HFFc6 (cell line): ENCODE measurements at regions not wholly inside any gene's neighbourhood (a gene's known extent, or its start where the extent isn't known, plus 50 kb on each side); places are given as distances from the start of the nearest gene placed in this dataset.

Experiments
- DNase-seq: peaks from one replicate; pipeline ENCODE4 v3.0.0-alpha.2; 2018
- H3K27ac Mint-ChIP-seq: 2 replicates; pipeline ENCODE4 v1.8.0; 2020; ENCODE audit warnings: mild to moderate bottlenecking, mixed read lengths
- H3K27me3 Mint-ChIP-seq: 2 replicates; pipeline ENCODE4 v1.8.0; 2021; ENCODE audit warnings: mild to moderate bottlenecking, moderate library complexity, mixed read lengths; ENCODE audit not compliant: insufficient read depth
- H3K36me3 Mint-ChIP-seq: 2 replicates; pipeline ENCODE4 v1.8.0; 2021; ENCODE audit warnings: low read depth, mixed read lengths
- H3K4me1 Mint-ChIP-seq: 2 replicates; pipeline ENCODE4 v1.8.0; 2020; ENCODE audit warnings: low read depth, mixed read lengths
- H3K4me3 Mint-ChIP-seq: 2 replicates; pipeline ENCODE4 v1.8.0; 2020; ENCODE audit warnings: mild to moderate bottlenecking, moderate library complexity, mixed read lengths
- H3K9me3 Mint-ChIP-seq: 2 replicates; pipeline ENCODE4 v1.8.0; 2020; ENCODE audit warnings: mild to moderate bottlenecking, mixed read lengths
- TF ChIP-seq, protein P1 (sequence below): fragments of 200-600 bp; sonication (generic); IDR thresholded peaks from 2 replicates; pipeline ENCODE4 v1.5.0; 2021; ENCODE audit warnings: antibody characterized with exemption, mild to moderate bottlenecking

DNA sequence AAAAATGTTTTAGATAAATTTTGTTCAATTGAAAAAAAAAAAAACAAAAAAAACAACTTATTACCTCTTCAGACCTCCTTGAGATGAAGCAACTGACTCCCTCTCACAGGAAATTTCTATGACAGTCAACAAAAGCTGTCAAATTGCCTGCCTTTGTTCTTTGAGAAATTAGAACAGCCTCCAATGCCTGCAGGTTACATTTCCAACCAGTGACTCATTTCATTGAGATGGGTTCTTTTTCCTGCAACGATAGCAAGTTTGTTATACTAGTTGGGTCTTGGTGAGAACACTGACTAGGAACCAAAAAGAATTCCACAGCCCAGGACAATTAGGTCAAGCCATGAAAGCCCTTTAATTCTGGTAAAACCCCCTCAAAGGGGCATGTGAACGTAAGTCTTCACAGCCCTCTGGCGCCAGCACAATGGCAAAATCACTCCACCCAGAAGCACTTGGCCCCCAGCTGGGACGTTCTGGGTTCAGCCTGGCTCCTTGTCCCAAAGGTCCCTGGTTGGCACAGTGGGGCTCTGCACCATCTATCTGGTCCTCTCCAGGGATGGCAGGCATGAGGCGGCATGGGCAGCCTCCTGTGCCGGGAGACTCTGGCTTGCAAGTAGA lies 87.0 kb downstream of the SPP2 start:
- H3K27me3 Mint-ChIP-seq = peaks cover 7% of the 10 kb centered on the region
- no peak overlapping the region for H3K4me3 Mint-ChIP-seq
- peaks cover 8% of the 10 kb centered on the region for H3K9me3 Mint-ChIP-seq
- peak; percentile 10 for DNase-seq
- no peak overlapping the region for H3K27ac Mint-ChIP-seq
- TF ChIP-seq, protein P1, sequence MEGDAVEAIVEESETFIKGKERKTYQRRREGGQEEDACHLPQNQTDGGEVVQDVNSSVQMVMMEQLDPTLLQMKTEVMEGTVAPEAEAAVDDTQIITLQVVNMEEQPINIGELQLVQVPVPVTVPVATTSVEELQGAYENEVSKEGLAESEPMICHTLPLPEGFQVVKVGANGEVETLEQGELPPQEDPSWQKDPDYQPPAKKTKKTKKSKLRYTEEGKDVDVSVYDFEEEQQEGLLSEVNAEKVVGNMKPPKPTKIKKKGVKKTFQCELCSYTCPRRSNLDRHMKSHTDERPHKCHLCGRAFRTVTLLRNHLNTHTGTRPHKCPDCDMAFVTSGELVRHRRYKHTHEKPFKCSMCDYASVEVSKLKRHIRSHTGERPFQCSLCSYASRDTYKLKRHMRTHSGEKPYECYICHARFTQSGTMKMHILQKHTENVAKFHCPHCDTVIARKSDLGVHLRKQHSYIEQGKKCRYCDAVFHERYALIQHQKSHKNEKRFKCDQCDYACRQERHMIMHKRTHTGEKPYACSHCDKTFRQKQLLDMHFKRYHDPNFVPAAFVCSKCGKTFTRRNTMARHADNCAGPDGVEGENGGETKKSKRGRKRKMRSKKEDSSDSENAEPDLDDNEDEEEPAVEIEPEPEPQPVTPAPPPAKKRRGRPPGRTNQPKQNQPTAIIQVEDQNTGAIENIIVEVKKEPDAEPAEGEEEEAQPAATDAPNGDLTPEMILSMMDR = no peak
- peaks cover 41% of the 10 kb centered on the region for H3K4me1 Mint-ChIP-seq
- H3K36me3 Mint-ChIP-seq = peaks cover 14% of the 10 kb centered on the region; the same call in 1 of the 2 replicates

DNA sequence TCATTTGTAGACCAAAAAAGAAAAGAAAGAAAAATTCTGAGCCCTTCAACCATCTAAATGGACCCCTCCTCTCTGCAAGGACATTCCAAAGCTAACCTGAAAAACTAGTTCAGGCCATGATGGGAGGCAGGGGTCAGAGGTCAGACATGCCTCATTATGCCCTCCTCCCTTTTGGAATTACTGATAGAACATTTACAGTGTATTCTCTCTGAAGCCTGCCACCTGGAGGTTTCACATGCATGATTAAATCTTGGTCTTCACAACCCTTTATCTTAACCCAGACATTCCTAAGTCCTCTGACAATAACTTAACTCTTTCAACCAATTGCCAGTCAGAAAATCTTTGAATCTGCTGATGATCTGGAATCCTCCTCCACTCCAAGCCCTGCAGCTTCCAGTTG lies 86.0 kb downstream of the SPP2 start:
- DNase-seq = no peak
- H3K9me3 Mint-ChIP-seq = peaks cover 8% of the 10 kb centered on the region
- H3K27ac Mint-ChIP-seq = no peak overlapping the region
- peaks cover 31% of the 10 kb centered on the region for H3K4me1 Mint-ChIP-seq
- no peak overlapping the region for H3K4me3 Mint-ChIP-seq
- peaks cover 10% of the 10 kb centered on the region for H3K27me3 Mint-ChIP-seq
- H3K36me3 Mint-ChIP-seq = peaks cover 10% of the 10 kb centered on the region; the same call in 1 of the 2 replicates
- TF ChIP-seq, protein P1 = no peak

DNA sequence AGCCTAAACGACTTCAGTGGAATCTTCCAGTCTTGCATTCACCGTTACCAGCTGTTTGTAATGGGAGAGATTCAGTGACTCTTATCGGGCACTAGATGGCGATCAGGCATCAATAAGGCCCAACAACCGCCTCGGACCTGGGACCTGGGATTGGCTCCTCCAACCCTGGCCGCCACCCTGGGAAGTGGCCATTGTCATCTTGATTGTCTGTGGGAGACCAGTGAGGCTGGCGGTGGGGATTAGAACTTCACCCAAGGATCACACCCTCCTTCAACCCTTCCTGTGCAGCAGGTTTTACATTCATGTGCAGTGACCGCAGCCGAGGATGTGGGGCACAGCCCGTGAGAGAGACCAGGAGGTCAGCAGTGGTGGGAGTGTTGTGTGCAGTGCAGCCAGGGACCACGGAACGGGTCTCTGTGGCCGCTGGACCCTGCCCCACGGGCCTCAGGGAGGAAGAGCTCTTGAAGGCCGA lies 85.3 kb downstream of the SPP2 start:
- H3K4me1 Mint-ChIP-seq = peaks cover 30% of the 10 kb centered on the region
- H3K4me3 Mint-ChIP-seq = no peak overlapping the region
- H3K27ac Mint-ChIP-seq = no peak overlapping the region
- TF ChIP-seq, protein P1 = peak; percentile 87
- DNase-seq = peak; percentile 65
- peaks cover 10% of the 10 kb centered on the region; the same call in 1 of the 2 replicates for H3K36me3 Mint-ChIP-seq
- H3K9me3 Mint-ChIP-seq = peaks cover 8% of the 10 kb centered on the region
- H3K27me3 Mint-ChIP-seq = peaks cover 10% of the 10 kb centered on the region

DNA sequence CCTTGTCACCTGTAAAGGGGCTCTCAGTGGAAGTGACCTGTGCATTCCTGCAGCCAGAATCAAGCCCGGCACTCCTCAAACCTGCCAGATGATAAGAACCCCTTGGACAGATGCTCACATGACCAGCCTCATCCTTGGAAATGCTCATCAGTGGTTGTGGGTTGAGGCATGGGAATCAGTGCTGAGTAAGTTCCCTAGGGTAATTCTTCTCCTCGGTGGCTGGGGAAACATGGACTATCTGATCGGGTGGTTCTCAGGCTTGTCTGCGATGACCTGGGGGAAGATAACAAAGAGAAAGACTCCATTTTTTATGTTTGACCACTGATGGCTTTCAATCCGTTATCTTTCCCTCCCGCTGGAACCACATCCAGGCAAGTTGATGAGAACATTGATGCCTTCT lies 84.0 kb downstream of the SPP2 start:
- Mint-ChIP-seq H3K27me3 (peaks cover 10% of the 10 kb centered on the region), H3K4me3 (no peak overlapping the region), H3K4me1 (peaks cover 30% of the 10 kb centered on the region), H3K9me3 (no peaks in the 10 kb centered on the region), H3K36me3 (no peaks in the 10 kb centered on the region), H3K27ac (no peak overlapping the region)
- TF ChIP-seq, protein P1 = no peak
- DNase-seq = no peak

DNA sequence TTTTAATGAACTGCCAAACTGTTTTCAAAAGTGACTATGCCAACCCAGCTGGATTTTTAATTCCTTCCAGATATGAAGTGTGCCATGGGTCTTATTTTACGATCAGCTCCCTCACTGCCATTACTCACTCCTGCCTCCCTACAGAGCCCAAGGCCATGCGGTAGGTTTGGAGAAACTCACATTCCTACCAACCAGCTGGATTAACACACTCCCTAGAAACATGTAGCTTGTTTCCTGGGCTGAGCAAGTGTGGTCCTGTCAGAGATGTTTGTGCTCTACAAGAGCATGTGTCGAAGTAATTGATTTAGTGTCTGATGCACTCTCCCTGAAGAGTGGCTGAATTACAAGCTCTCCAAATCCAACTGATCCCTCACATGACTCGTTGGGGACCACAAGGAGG lies 82.5 kb downstream of the SPP2 start:
- Mint-ChIP-seq H3K9me3 (no peaks in the 10 kb centered on the region), H3K27ac (no peak overlapping the region), H3K27me3 (peaks cover 10% of the 10 kb centered on the region), H3K36me3 (no peaks in the 10 kb centered on the region), H3K4me1 (peaks cover 30% of the 10 kb centered on the region), H3K4me3 (no peak overlapping the region)
- TF ChIP-seq, protein P1 = no peak
- peak; percentile 57 for DNase-seq
